Tongue (tissue), 1 donor: ENCODE measurements at regions not wholly inside any gene's neighbourhood (a gene's known extent, or its start where the extent isn't known, plus 50 kb on each side); places are given as distances from the start of the nearest gene placed in this dataset.
"Not testable (repeated sequence)": the region's sequence is repeated elsewhere in the genome, so short reads cannot be mapped to it uniquely, and the experiment has no call there.

ENCODE experiments used
- DNase-seq: peaks from one replicate; pipeline ENCODE4 v3.0.0-alpha.2; 2015

GRCh38 chr16:86835982-86836381 lies 257.6 kb downstream of the FOXL1 start:
- no peak for DNase-seq

DNA sequence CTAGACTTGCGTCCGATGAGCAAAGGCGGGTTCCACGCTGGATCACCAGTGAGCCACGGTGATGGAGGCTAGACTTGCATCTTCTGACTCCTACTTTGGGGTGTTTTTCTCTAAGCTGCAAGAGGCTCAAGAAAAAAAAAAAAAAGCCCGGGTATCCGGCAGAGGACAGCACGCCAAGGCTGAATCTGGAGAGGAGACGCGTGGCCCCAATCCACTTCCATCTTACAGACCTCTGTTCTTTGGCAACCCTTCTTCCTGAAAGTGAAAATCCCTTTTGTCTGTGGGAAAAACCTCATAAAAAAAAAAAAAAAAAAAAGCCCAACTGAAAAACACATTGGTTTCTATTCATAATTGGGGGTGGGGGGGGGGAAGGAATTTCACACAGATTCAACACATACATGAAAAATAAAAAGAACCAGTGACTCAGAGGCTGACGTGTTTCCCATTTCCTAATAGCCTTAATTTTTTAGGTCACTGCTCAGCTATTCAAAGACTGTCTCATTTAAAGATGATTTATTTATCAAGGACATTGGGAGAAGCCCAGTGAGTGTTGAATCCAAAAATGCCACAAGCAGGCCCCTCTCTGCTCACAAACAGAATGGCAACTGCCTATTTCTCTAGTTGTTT lies 258.3 kb downstream of the FOXL1 start:
- DNase-seq: no peak

- no peak for DNase-seq
Measured at GRCh38 chr16:86843812-86844211, 265.5 kb downstream of the FOXL1 start.

GRCh38 chr16:86844695-86845094 lies 266.3 kb downstream of the FOXL1 start:
- peak; percentile 73 for DNase-seq

GRCh38 chr16:86846136-86846535 lies 267.8 kb downstream of the FOXL1 start:
- DNase-seq: no peak

- DNase-seq: no peak
Measured at GRCh38 chr16:86848821-86849220, 270.5 kb downstream of the FOXL1 start.

GRCh38 chr16:86850670-86851069 lies 272.3 kb downstream of the FOXL1 start:
- DNase-seq: no peak

- DNase-seq: no peak
Measured at GRCh38 chr16:86852135-86852534, 273.8 kb downstream of the FOXL1 start.

DNA sequence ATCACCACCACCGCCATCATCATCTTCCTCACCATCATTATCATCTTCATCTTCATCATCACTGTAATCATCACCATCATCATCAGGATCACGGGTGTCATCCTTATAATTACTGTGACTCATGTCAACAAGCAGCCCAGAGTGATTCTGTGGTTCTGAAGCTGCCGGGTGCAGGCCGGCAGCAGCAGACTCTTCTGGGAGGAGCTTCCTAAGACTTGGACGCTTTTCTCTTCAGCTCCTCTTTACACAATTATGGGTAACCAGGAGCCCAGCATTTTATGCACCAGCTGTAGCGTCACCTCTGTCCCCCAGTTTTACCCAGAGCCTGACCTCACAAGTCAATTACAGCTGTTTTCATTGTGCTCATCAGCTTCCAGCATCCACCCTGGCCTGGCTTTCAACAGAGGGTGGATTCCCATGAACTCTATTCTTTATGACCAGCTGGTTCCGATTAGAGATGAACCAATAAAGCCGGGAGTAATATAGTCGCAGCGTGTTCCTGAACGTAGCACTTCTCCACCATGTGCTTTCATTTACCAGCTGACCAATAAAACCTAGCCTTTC lies 275.8 kb downstream of the FOXL1 start:
- DNase-seq: peak; percentile 81

- no peak for DNase-seq
Measured at GRCh38 chr16:86854626-86855294, 276.4 kb downstream of the FOXL1 start.

DNA sequence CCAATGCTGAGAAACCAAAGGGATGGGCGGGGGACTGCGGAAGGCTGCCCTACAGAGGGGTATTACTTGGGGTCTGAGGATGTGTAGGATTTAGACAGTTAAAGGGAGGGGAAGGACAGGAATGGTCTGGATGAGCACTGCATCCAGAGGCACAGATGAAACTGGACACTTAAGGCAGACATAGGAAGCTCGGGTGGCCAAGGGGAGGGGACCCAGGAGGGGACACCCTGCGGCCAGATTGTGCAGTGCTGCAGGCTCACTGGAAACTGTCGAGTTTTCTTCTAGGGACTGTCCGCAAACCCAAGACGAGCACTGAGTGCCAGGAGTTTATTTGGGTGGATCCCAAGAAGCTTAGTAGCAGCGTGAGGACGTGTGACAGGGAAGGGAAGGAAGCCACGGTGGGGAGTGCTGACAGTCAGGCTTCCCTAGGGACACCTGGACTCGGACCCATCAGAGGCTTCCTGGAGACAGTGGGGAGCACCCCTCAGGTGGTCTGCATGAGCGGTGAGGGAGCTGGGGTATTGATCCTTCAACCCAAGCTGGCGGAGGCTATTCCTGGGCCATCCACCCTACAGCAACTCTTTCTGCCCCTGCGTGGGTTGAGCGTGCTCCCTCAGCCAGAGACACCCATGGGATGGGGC lies 278.7 kb downstream of the FOXL1 start:
- DNase-seq: no peak

GRCh38 chr16:86857807-86858206 lies 279.5 kb downstream of the FOXL1 start:
- DNase-seq: no peak

DNA sequence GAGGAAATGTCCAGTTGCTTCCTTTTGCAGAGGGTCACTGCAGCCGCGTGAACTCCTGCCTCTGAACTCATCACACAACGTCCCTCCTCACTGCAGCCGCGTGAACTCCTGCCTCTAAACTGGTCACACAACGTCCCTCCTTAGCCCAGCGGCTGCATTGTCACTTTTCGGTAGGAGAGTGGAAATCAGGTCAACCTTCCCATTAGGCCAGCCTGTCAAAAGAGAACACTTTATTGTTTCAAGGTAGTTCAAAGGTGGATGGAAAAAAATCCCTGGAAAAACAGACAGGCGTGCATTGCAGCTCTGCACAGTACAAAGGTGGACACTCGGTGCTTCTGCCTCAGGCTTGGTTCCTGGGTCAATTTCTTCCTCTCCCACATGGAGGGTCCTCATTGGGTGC lies 280.2 kb downstream of the FOXL1 start:
- DNase-seq: no peak

DNA sequence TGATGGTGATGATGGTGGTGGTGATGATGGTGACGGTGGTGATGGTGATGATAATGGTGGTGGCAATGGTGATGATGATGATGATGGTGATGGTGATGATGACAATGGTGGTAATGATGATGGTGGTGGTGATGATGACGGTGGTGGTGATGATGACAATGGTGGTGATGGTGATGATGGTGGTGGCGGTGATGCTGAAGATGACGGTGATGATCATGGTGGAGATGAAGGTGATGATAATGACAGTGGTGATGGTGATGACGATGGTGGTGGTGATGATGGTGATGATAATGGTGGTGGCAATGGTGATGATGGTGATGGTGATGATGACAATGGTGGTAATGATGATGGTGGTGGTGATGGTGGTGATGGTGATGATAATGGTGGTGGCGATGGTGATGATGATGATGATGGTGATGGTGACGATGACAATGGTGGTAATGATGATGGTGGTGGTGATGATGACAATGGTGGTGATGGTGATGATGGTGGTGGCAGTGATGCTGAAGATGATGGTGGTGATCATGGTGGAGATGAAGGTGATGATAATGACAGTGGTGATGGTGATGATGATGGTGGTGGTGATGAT lies 283.0 kb downstream of the FOXL1 start:
- DNase-seq: not testable (repeated sequence)

DNA sequence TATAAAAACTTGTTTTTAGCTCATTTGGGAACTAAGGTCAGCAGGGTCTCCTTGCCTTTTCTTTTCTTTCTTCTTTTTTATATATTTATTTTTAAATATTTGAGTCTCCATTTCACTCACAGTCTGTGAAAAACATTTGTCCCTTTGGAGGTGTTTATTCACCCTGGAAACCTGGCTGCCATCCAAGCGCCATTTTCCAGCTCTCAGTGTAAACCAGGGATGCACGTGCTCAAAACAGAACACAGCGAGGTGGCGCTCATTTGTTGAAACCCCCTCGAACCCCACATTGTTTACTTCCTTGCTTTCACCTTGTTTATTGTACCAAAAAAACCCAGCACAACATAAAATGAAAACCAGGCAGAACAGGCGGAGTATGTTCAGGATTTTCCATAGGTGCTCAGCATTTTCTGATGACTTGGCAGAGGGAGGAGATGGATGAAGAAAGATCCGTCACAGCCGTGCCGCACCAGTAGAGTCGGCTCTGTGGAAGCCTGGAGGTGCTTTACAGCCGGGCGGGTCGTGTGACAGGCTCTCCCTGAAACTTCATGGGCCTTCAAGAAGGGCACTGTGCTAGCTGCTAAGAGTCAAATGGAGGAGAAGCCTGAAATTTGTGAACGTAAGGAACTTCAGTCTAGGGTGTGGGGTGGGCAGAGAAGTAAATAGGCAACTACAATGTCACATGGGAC lies 284.4 kb downstream of the FOXL1 start:
- peak; percentile 90 for DNase-seq

GRCh38 chr16:86863609-86864008 lies 285.3 kb downstream of the FOXL1 start:
- no peak for DNase-seq

- DNase-seq: no peak
Measured at GRCh38 chr16:86864586-86864985, 286.2 kb downstream of the FOXL1 start.

- DNase-seq: peak; percentile 93
Measured at GRCh38 chr16:86865851-86866662, 287.7 kb downstream of the FOXL1 start.

DNA sequence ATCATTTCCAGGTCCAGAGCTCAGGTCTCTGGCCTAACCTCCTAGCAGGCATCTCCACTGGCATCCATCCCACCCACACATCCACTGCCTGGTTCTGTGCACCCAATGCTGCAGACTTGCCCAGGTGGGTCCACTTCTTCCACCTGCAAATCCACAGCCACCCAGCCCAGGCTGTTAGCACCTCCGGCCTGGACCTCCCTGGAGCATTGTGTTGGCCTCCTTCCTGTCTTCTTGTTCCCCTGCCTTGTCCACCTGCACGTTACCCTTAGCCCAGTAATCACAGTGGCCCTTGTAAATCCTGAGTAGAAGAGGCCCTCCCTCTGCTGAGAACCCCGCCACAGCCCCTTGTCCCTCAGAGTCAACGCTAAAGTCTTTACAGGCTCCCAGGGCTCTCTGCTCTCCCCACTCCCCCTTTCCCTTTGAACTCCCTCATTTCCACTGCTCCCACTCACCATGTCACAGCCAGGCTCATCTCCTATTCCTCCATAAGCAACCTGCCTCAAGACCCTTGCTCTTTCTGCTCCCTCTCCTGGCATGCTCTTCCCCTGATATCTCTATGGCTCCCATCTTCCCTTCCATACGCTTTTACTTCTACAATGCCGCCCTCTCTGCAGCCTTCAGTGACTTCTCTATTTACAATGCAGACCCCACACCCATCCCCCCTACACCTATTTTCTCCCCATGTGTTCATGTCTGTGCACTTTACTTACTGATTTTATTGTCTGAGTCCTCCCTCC lies 288.8 kb downstream of the FOXL1 start:
- no peak for DNase-seq

- DNase-seq: no peak
Measured at GRCh38 chr16:86868070-86868469, 289.7 kb downstream of the FOXL1 start.

DNA sequence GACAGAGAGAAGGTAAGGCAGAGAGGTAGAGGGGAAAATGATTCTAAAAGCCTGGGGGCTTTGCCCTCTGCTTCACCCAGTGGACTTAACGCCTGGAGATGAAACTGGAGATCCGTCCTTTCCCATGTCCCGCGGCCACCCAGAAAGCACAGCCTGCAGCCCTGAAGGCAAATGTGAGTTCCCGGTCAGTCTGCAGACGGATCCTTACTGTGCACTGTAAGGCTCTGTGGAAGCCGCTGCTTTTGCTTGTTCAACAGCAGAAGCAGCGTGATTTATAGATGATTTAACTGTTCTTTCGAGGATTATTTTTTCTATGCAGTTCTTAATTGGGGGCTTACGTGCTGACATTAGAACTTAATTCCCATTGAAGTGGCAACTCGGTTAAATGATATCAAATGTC lies 290.4 kb downstream of the FOXL1 start:
- no peak for DNase-seq
